Loucy (cell line): ENCODE measurements at regions not wholly inside any gene's neighbourhood (a gene's known extent, or its start where the extent isn't known, plus 50 kb on each side); places are given as distances from the start of the nearest gene placed in this dataset.

Experiments
- H2AFZ ChIP-seq: fragments of 200-600 bp; sonication (generic); 2 replicates; pipeline ENCODE4 v1.6.0; 2016; ENCODE audit warnings: antibody characterized with exemption, mild to moderate bottlenecking, low read length, moderate library complexity
- H3F3A ChIP-seq: fragments of 200-600 bp; 2 replicates; pipeline ENCODE4 v1.6.0; 2016; ENCODE audit warnings: antibody characterized with exemption, low read depth, mild to moderate bottlenecking
- H3K27me3 ChIP-seq: fragments of 200-600 bp; sonication (generic); 2 replicates; pipeline ENCODE4 v1.6.1; 2014; ENCODE audit warnings: low read length, mild to moderate bottlenecking; ENCODE audit not compliant: insufficient read depth, poor library complexity, severe bottlenecking
- H3K36me3 ChIP-seq: fragments of 200-600 bp; sonication (generic); 2 replicates; pipeline ENCODE4 v1.6.1; 2016; ENCODE audit warnings: low read length; ENCODE audit not compliant: insufficient read depth
- H3K4me1 ChIP-seq: fragments of 200-600 bp; sonication (generic); 2 replicates; pipeline ENCODE4 v1.5.1; 2014; ENCODE audit warnings: low read length, mild to moderate bottlenecking; ENCODE audit not compliant: insufficient read depth, poor library complexity, severe bottlenecking
- H3K4me2 ChIP-seq: fragments of 200-600 bp; sonication (generic); 2 replicates; pipeline ENCODE4 v1.6.0; 2014; ENCODE audit warnings: antibody characterized with exemption, low read length, low read depth, mild to moderate bottlenecking; ENCODE audit not compliant: poor library complexity, severe bottlenecking
- H3K4me3 ChIP-seq: fragments of 200-600 bp; sonication (generic); 2 replicates; pipeline ENCODE4 v1.5.1; 2014; ENCODE audit warnings: low read length, mild to moderate bottlenecking, mixed read lengths; ENCODE audit not compliant: poor library complexity, severe bottlenecking
- H3K79me2 ChIP-seq: fragments of 200-600 bp; sonication (generic); 2 replicates; pipeline ENCODE4 v1.6.1; 2014; ENCODE audit warnings: low read length; ENCODE audit not compliant: insufficient read depth
- H3K9ac ChIP-seq: fragments of 200-600 bp; sonication (generic); 2 replicates; pipeline ENCODE4 v1.6.0; 2014; ENCODE audit warnings: mild to moderate bottlenecking, low read depth, low read length, moderate library complexity; ENCODE audit not compliant: poor library complexity, severe bottlenecking
- H3K9me2 ChIP-seq: fragments of 200-600 bp; sonication (generic); replicated peaks from 2 replicates; pipeline ENCODE4 v1.6.1; 2016; ENCODE audit warnings: low read depth, low read length, mixed read lengths
- H3K9me3 ChIP-seq: fragments of 200-600 bp; sonication (generic); 2 replicates; pipeline ENCODE4 v1.6.1; 2014; ENCODE audit warnings: mild to moderate bottlenecking, antibody characterized with exemption, low read length, low read depth; ENCODE audit not compliant: insufficient read depth
- H4K20me1 ChIP-seq: fragments of 200-600 bp; sonication (generic); 2 replicates; pipeline ENCODE4 v1.6.0; 2014; ENCODE audit warnings: antibody characterized with exemption, low read length, mild to moderate bottlenecking; ENCODE audit not compliant: insufficient read depth, poor library complexity, severe bottlenecking
- CTCF ChIP-seq: fragments of 200-600 bp; sonication (generic); conservative IDR thresholded peaks from 2 replicates; pipeline ENCODE4 v1.5.1; 2014; ENCODE audit warnings: mild to moderate bottlenecking, antibody characterized with exemption, low read length
- EZH2phosphoT487 ChIP-seq: fragments of 200-600 bp; IDR thresholded peaks from 2 replicates; pipeline ENCODE4 v1.6.1; 2018; ENCODE audit warnings: antibody characterized with exemption, mild to moderate bottlenecking, moderate library complexity, borderline replicate concordance

- H3K79me2 ChIP-seq = no peaks in the 10 kb centered on the region
- no peak overlapping the region for H3K4me3 ChIP-seq
- H3K9me3 ChIP-seq = no peaks in the 10 kb centered on the region
- no peak overlapping the region for H3K9ac ChIP-seq
- H3K9me2 ChIP-seq = no peaks in the 10 kb centered on the region
- no peaks in the 10 kb centered on the region for H3K27me3 ChIP-seq
- no peak overlapping the region for H2AFZ ChIP-seq
- no peaks in the 10 kb centered on the region for H4K20me1 ChIP-seq
- no peaks in the 10 kb centered on the region for H3F3A ChIP-seq
- H3K4me2 ChIP-seq = no peak overlapping the region
- H3K4me1 ChIP-seq = peaks cover 4% of the 10 kb centered on the region
- no peaks in the 10 kb centered on the region for H3K36me3 ChIP-seq
- TF ChIP-seq EZH2phosphoT487 (no peak), CTCF (no peak)
Measured at GRCh38 chr2:167750675-167751074, 496.7 kb downstream of the STK39 start.

GRCh38 chr2:167749660-167750059 is 497.7 kb downstream of the STK39 start:
- no peaks in the 10 kb centered on the region for H4K20me1 ChIP-seq
- no peaks in the 10 kb centered on the region for H3K36me3 ChIP-seq
- H3K79me2 ChIP-seq = no peaks in the 10 kb centered on the region
- H3K9me3 ChIP-seq = no peaks in the 10 kb centered on the region
- H3F3A ChIP-seq = no peaks in the 10 kb centered on the region
- no peak overlapping the region for H3K4me3 ChIP-seq
- H3K4me2 ChIP-seq = no peak overlapping the region
- TF ChIP-seq CTCF (no peak), EZH2phosphoT487 (no peak)
- no peaks in the 10 kb centered on the region for H3K27me3 ChIP-seq
- peaks cover 4% of the 10 kb centered on the region for H3K4me1 ChIP-seq
- H3K9me2 ChIP-seq = no peaks in the 10 kb centered on the region
- H3K9ac ChIP-seq = no peak overlapping the region
- no peak overlapping the region for H2AFZ ChIP-seq

GRCh38 chr2:167749016-167749415 is 498.4 kb downstream of the STK39 start:
- Histone ChIP-seq H3K27me3 (no peaks in the 10 kb centered on the region), H4K20me1 (no peaks in the 10 kb centered on the region), H3K4me2 (no peak overlapping the region), H3K79me2 (no peaks in the 10 kb centered on the region), H3K4me3 (no peak overlapping the region), H3K9me2 (no peaks in the 10 kb centered on the region), H2AFZ (no peak overlapping the region), H3K9ac (no peak overlapping the region), H3F3A (no peaks in the 10 kb centered on the region), H3K36me3 (no peaks in the 10 kb centered on the region), H3K9me3 (no peaks in the 10 kb centered on the region), H3K4me1 (peaks cover 4% of the 10 kb centered on the region)
- TF ChIP-seq CTCF (no peak), EZH2phosphoT487 (no peak)
